Karpas-422 (cell line): ENCODE measurements at regions not wholly inside any gene's neighbourhood (a gene's known extent, or its start where the extent isn't known, plus 50 kb on each side); places are given as distances from the start of the nearest gene placed in this dataset.

Experiments used
- DNase-seq: peaks from one replicate; pipeline ENCODE4 v3.0.0-alpha.2; 2015
- H2AFZ ChIP-seq: fragments of 200-600 bp; sonication (generic); 2 replicates; pipeline ENCODE4 v1.6.1; 2014; ENCODE audit warnings: antibody characterized with exemption, low read length, mixed read lengths
- H3K27ac ChIP-seq: fragments of 200-600 bp; sonication (generic); 2 replicates; pipeline ENCODE4 v1.5.1; 2014; ENCODE audit warnings: mild to moderate bottlenecking, low read length, moderate library complexity
- H3K27me3 ChIP-seq: fragments of 200-600 bp; sonication (generic); 2 replicates; pipeline ENCODE4 v1.6.1; 2014; ENCODE audit warnings: low read length, mixed read lengths
- H3K36me3 ChIP-seq: fragments of 200-600 bp; sonication (generic); 2 replicates; pipeline ENCODE4 v1.6.1; 2014; ENCODE audit warnings: low read length, mixed read lengths; ENCODE audit not compliant: insufficient read depth
- H3K4me1 ChIP-seq: fragments of 200-600 bp; sonication (generic); 2 replicates; pipeline ENCODE4 v1.6.1; 2014; ENCODE audit warnings: mild to moderate bottlenecking, low read length, mixed read lengths
- H3K4me2 ChIP-seq: fragments of 200-600 bp; sonication (generic); 2 replicates; pipeline ENCODE4 v1.6.1; 2014; ENCODE audit warnings: low read length, low read depth, mild to moderate bottlenecking; ENCODE audit not compliant: poor library complexity, severe bottlenecking
- H3K4me3 ChIP-seq: fragments of 200-600 bp; sonication (generic); 2 replicates; pipeline ENCODE4 v1.5.1; 2014; ENCODE audit warnings: mild to moderate bottlenecking, antibody characterized with exemption, low read length, mixed read lengths
- H3K79me2 ChIP-seq: fragments of 200-600 bp; sonication (generic); 2 replicates; pipeline ENCODE4 v1.6.1; 2014; ENCODE audit warnings: mild to moderate bottlenecking, low read length, mixed read lengths
- H3K9ac ChIP-seq: fragments of 200-600 bp; sonication (generic); 2 replicates; pipeline ENCODE4 v1.6.0; 2014; ENCODE audit warnings: low read length
- H3K9me2 ChIP-seq: fragments of 200-600 bp; sonication (generic), shearing (Covaris generic); replicated peaks from 2 replicates; pipeline ENCODE4 v1.6.0; 2014; ENCODE audit warnings: mild to moderate bottlenecking, low read length, moderate library complexity; ENCODE audit not compliant: insufficient read depth
- H3K9me3 ChIP-seq: fragments of 300-700, 200-600 bp; sonication (generic); 2 replicates; pipeline ENCODE4 v1.6.1; 2014; ENCODE audit warnings: low read length, mixed read lengths
- H4K20me1 ChIP-seq: fragments of 200-600 bp; sonication (generic); 2 replicates; pipeline ENCODE4 v1.6.1; 2014; ENCODE audit warnings: mild to moderate bottlenecking, antibody characterized with exemption, low read length, low read depth; ENCODE audit not compliant: insufficient read depth

GRCh38 chr10:107894516-107894915 lies 730.0 kb upstream of the SORCS1 start:
- no peaks in the 10 kb centered on the region for H3K9me2 ChIP-seq
- H3K27me3 ChIP-seq: no peaks in the 10 kb centered on the region
- H2AFZ ChIP-seq: no peak overlapping the region
- no peaks in the 10 kb centered on the region for H3K4me1 ChIP-seq
- no peak overlapping the region for H3K9ac ChIP-seq
- no peak for DNase-seq
- H3K79me2 ChIP-seq: no peaks in the 10 kb centered on the region
- H3K4me2 ChIP-seq: no peak overlapping the region
- no peaks in the 10 kb centered on the region for H4K20me1 ChIP-seq
- no peaks in the 10 kb centered on the region for H3K36me3 ChIP-seq
- no peak overlapping the region for H3K4me3 ChIP-seq
- no peak overlapping the region for H3K27ac ChIP-seq
- peaks cover 32% of the 10 kb centered on the region for H3K9me3 ChIP-seq

- Histone ChIP-seq H3K4me1 (no peaks in the 10 kb centered on the region), H3K4me2 (no peak overlapping the region), H3K9me3 (peaks cover 46% of the 10 kb centered on the region), H4K20me1 (no peaks in the 10 kb centered on the region), H3K9ac (no peak overlapping the region), H3K79me2 (no peaks in the 10 kb centered on the region), H3K36me3 (no peaks in the 10 kb centered on the region), H2AFZ (no peak overlapping the region), H3K27me3 (no peaks in the 10 kb centered on the region), H3K9me2 (no peaks in the 10 kb centered on the region), H3K4me3 (no peak overlapping the region), H3K27ac (no peak overlapping the region)
- DNase-seq: no peak
These were observed 724.6 kb upstream of the SORCS1 start for GRCh38 chr10:107889105-107889504.

- no peak overlapping the region for H3K9ac ChIP-seq
- no peak overlapping the region for H3K4me3 ChIP-seq
- H3K4me1 ChIP-seq: no peaks in the 10 kb centered on the region
- H3K9me2 ChIP-seq: no peaks in the 10 kb centered on the region
- H3K79me2 ChIP-seq: no peaks in the 10 kb centered on the region
- no peak overlapping the region for H2AFZ ChIP-seq
- H3K27ac ChIP-seq: no peak overlapping the region
- H4K20me1 ChIP-seq: no peaks in the 10 kb centered on the region
- peaks cover 24% of the 10 kb centered on the region for H3K9me3 ChIP-seq
- H3K36me3 ChIP-seq: no peaks in the 10 kb centered on the region
- H3K27me3 ChIP-seq: no peaks in the 10 kb centered on the region
- H3K4me2 ChIP-seq: no peak overlapping the region
- no peak for DNase-seq
These were observed 715.7 kb upstream of the SORCS1 start for GRCh38 chr10:107880185-107880584.

DNA sequence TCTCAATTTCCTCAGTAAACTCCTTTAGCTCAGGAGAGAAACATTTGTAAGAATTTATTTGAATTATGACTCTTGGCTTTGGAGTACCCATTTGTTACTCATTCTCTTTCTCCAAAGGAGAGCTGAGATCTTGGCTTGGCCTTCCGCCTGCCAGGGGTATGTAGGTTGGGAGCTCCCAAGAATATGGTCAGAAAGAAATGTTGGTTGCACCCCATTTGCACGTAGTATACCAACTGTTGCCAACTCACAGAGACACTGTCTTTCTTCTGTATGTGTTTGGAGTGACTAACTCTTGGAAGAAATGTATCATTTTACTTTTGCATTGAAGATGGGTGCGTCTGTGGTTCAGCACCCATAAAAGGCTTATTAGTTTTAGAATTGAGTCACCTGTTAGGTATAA lies 708.5 kb upstream of the SORCS1 start:
- Histone ChIP-seq H3K79me2 (no peaks in the 10 kb centered on the region), H3K27ac (no peak overlapping the region), H3K4me2 (no peak overlapping the region), H4K20me1 (no peaks in the 10 kb centered on the region), H2AFZ (no peak overlapping the region), H3K9me3 (peaks cover 21% of the 10 kb centered on the region), H3K9me2 (no peaks in the 10 kb centered on the region), H3K27me3 (no peaks in the 10 kb centered on the region), H3K36me3 (no peaks in the 10 kb centered on the region), H3K4me1 (no peaks in the 10 kb centered on the region), H3K9ac (no peak overlapping the region), H3K4me3 (no peak overlapping the region)
- DNase-seq: no peak

- Histone ChIP-seq H3K27ac (no peak overlapping the region), H4K20me1 (no peaks in the 10 kb centered on the region), H3K4me1 (no peaks in the 10 kb centered on the region), H3K79me2 (no peaks in the 10 kb centered on the region), H3K36me3 (no peaks in the 10 kb centered on the region), H3K9me3 (peaks cover 22% of the 10 kb centered on the region), H3K9me2 (no peaks in the 10 kb centered on the region), H3K4me2 (no peak overlapping the region), H3K27me3 (no peaks in the 10 kb centered on the region), H3K9ac (no peak overlapping the region), H3K4me3 (no peak overlapping the region), H2AFZ (no peak overlapping the region)
- DNase-seq: no peak
These were observed 701.2 kb upstream of the SORCS1 start for GRCh38 chr10:107865691-107866090.

- Histone ChIP-seq H3K4me3 (no peak overlapping the region), H4K20me1 (no peaks in the 10 kb centered on the region), H3K27ac (no peak overlapping the region), H3K9me3 (peaks cover 28% of the 10 kb centered on the region), H3K4me1 (no peaks in the 10 kb centered on the region), H3K79me2 (no peaks in the 10 kb centered on the region), H3K9ac (no peak overlapping the region), H3K27me3 (no peaks in the 10 kb centered on the region), H3K36me3 (no peaks in the 10 kb centered on the region), H2AFZ (no peak overlapping the region), H3K9me2 (no peaks in the 10 kb centered on the region), H3K4me2 (no peak overlapping the region)
- DNase-seq: no peak
These were observed 694.6 kb upstream of the SORCS1 start for GRCh38 chr10:107859065-107859464.

DNA sequence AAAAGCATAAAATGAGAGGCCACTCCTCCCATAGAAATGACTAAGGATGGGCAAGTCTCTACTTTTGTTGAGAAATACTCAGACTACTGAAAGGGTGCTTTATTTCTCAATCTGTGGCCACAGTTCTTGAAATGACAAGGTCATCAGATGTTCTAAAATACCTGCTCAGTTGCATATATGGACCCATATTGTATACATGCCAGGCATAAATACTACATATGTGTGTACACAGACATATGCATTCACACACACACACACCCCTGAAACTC lies 691.5 kb upstream of the SORCS1 start:
- no peak overlapping the region for H3K4me2 ChIP-seq
- H3K27me3 ChIP-seq: no peaks in the 10 kb centered on the region
- no peak overlapping the region for H3K4me3 ChIP-seq
- no peaks in the 10 kb centered on the region for H3K9me2 ChIP-seq
- no peaks in the 10 kb centered on the region for H3K36me3 ChIP-seq
- H4K20me1 ChIP-seq: no peaks in the 10 kb centered on the region
- H3K79me2 ChIP-seq: no peaks in the 10 kb centered on the region
- H3K27ac ChIP-seq: no peak overlapping the region
- no peak for DNase-seq
- H3K9me3 ChIP-seq: peaks cover 20% of the 10 kb centered on the region
- H3K9ac ChIP-seq: no peak overlapping the region
- no peak overlapping the region for H2AFZ ChIP-seq
- H3K4me1 ChIP-seq: no peaks in the 10 kb centered on the region

DNA sequence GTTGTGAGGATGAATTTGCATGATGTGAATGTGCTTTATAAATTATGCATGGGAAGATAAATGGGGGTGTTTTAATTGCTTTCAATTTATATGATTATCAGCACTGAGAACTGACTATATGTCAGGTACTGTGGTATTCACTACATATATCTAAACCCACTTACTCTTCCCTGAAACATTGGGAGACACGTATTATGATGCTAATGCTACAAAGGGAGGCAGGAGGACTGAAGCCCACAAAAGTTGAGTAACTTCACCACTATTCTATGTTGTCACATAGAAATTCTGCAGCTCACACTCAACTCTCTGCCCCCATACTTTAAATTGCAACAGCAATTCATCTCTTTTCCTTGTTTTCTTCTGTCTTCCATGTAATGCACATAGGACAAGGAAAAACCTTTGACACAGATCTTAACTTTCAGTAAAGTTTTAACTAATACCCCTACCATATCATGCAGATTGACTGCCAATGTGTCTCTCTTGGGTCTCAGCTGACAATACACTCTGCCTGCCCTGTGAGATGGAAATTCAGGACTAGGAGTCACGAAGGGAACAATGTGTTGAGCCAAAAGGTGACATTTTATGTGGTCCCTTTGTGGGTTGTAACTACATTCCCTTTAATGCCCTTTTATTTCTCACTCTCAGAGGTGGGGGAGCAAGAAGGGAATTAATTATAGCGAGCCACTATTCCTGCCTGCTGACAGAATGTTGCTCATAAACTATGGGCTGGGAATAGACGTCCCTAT lies 691.0 kb upstream of the SORCS1 start:
- H2AFZ ChIP-seq: no peak overlapping the region
- no peak for DNase-seq
- H3K79me2 ChIP-seq: no peaks in the 10 kb centered on the region
- no peaks in the 10 kb centered on the region for H3K4me1 ChIP-seq
- H3K4me3 ChIP-seq: no peak overlapping the region
- no peaks in the 10 kb centered on the region for H3K27me3 ChIP-seq
- H3K36me3 ChIP-seq: no peaks in the 10 kb centered on the region
- H3K9me2 ChIP-seq: no peaks in the 10 kb centered on the region
- no peaks in the 10 kb centered on the region for H4K20me1 ChIP-seq
- H3K9me3 ChIP-seq: peaks cover 16% of the 10 kb centered on the region
- no peak overlapping the region for H3K27ac ChIP-seq
- H3K9ac ChIP-seq: no peak overlapping the region
- H3K4me2 ChIP-seq: no peak overlapping the region
